Keratinocyte (primary cell): ENCODE measurements at regions not wholly inside any gene's neighbourhood (a gene's known extent, or its start where the extent isn't known, plus 50 kb on each side); places are given as distances from the start of the nearest gene placed in this dataset.
"Not testable (repeated sequence)": the region's sequence is repeated elsewhere in the genome, so short reads cannot be mapped to it uniquely, and the experiment has no call there.

Experiments
- DNase-seq: peaks from one replicate; pipeline ENCODE4 v3.0.0-alpha.2; 2011; ENCODE audit warnings: low read depth, missing footprints, low spot score
- FAIRE-seq: peaks from 2 replicates; lab custom pipeline; 2011; peaks lifted over from hg19 to GRCh38; lab: Jason Lieb, UNC
- H2AFZ ChIP-seq: 2 replicates; pipeline ENCODE4 v1.6.0; 2012; ENCODE audit warnings: low read length, control low read depth, inconsistent platforms; ENCODE audit not compliant: control insufficient read depth
- H3K27ac ChIP-seq: 2 replicates; pipeline ENCODE4 v1.5.1; 2011; ENCODE audit warnings: low read length; ENCODE audit not compliant: control insufficient read depth, insufficient read depth
- H3K27me3 ChIP-seq: 3 replicates; pipeline ENCODE4 v1.6.0; 2011; ENCODE audit warnings: low read length; ENCODE audit not compliant: control insufficient read depth, insufficient read depth; ENCODE audit errors: extremely low read depth
- H3K36me3 ChIP-seq, 2 experiments: 2 replicates in 1 of 2; 3 replicates in 1 of 2; pipeline ENCODE4 v1.5.1; 2011; ENCODE audit warnings: low read length in 2 of 2, mild to moderate bottlenecking in 1 of 2; ENCODE audit not compliant: control insufficient read depth in 2 of 2, insufficient read depth in 2 of 2; ENCODE audit errors: extremely low read depth in 1 of 2
- H3K4me1 ChIP-seq: 3 replicates; pipeline ENCODE4 v1.5.1; 2011; ENCODE audit warnings: low read length; ENCODE audit not compliant: control insufficient read depth, insufficient read depth; ENCODE audit errors: extremely low read depth
- H3K4me2 ChIP-seq: 3 replicates; pipeline ENCODE4 v1.6.0; 2011; ENCODE audit warnings: low read depth, low read length; ENCODE audit not compliant: control insufficient read depth, insufficient read depth; ENCODE audit errors: extremely low read depth
- H3K4me3 ChIP-seq, 3 experiments: fragments of 200-600 bp in 1 of 3; sonication (generic) in 1 of 3; 2 replicates in 2 of 3; 3 replicates in 1 of 3; pipeline ENCODE4 v1.5.1; 2011 to 2016; ENCODE audit warnings: low read length in 3 of 3, mild to moderate bottlenecking in 3 of 3, control low read depth in 2 of 3, inconsistent platforms in 1 of 3, low read depth in 1 of 3, mixed read lengths in 1 of 3, mixed run types in 1 of 3, moderate library complexity in 1 of 3; ENCODE audit not compliant: control insufficient read depth in 2 of 3, insufficient read depth in 2 of 3; ENCODE audit errors: extremely low read depth in 1 of 3
- H3K79me2 ChIP-seq: 2 replicates; pipeline ENCODE4 v1.6.0; 2012; ENCODE audit warnings: low read length; ENCODE audit not compliant: control insufficient read depth, insufficient read depth
- H3K9ac ChIP-seq: 3 replicates; pipeline ENCODE4 v1.6.0; 2011; ENCODE audit warnings: low read length; ENCODE audit not compliant: control insufficient read depth, insufficient read depth; ENCODE audit errors: extremely low read depth
- H3K9me1 ChIP-seq: 3 replicates; pipeline ENCODE4 v1.6.0; 2011; ENCODE audit warnings: low read length; ENCODE audit not compliant: control insufficient read depth, insufficient read depth; ENCODE audit errors: extremely low read depth
- H3K9me3 ChIP-seq: 2 replicates; pipeline ENCODE4 v1.5.1; 2012; ENCODE audit warnings: low read depth, low read length; ENCODE audit not compliant: control insufficient read depth
- H4K20me1 ChIP-seq: 3 replicates; pipeline ENCODE4 v1.6.0; 2011; ENCODE audit warnings: low read length; ENCODE audit not compliant: control insufficient read depth, insufficient read depth; ENCODE audit errors: extremely low read depth
- EZH2 ChIP-seq: IDR thresholded peaks from one replicate; pipeline ENCODE4 v1.6.1; 2012; ENCODE audit warnings: inconsistent platforms, mild to moderate bottlenecking, low read length, moderate library complexity
- dilution Hi-C: fragments of 300-500 bp; cut with MboI; formaldehyde crosslinking; loops from one replicate; pipeline ENCODE4 v1.7.0; 2020; ENCODE audit warnings: low sequenced_read_pairs; ENCODE audit not compliant: extremely low pct_ligation_motif_present
- TF ChIP-seq, protein P1 (sequence below), 3 experiments: IDR thresholded peaks in 1 of 3; conservative IDR thresholded peaks in 1 of 3; optimal IDR thresholded peaks in 1 of 3; 2 replicates in 2 of 3; 3 replicates in 1 of 3; pipeline versions ENCODE3 to v1.5.1; 2011; ENCODE audit warnings: low read length in 3 of 3, mild to moderate bottlenecking in 3 of 3, moderate library complexity in 2 of 3, control low read depth in 1 of 3, inconsistent platforms in 1 of 3; ENCODE audit not compliant: insufficient read depth in 2 of 3; ENCODE audit errors: extremely low read depth in 1 of 3

DNA sequence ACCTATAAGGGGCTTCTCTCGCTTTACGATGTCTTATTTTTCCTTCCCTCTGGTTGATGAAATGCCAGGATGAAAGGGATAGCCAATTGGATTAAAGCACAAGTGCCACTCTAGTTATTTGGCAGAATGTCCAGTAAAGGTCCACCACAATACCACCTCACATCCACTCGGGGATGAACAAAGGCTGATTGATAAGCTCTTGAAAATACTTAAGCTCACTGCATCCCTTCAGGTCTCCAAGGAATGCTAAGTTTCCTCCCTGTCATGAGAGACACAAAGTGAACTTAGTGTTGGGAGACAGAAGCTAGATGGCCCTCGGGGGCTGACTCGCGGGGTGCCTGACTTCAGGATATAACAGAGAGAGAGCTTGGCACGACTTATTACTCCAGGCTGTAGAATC, 185.9 kb upstream of the ZNF644 start:
- H3K4me1 ChIP-seq, H3K36me3 ChIP-seq, H3K9ac ChIP-seq, H3K4me2 ChIP-seq, H3K9me3 ChIP-seq, H4K20me1 ChIP-seq, DNase-seq, H3K9me1 ChIP-seq, H3K79me2 ChIP-seq, H3K27ac ChIP-seq, H2AFZ ChIP-seq, H3K4me3 ChIP-seq, FAIRE-seq, H3K27me3 ChIP-seq, dilution Hi-C loops: not testable (repeated sequence)

DNA sequence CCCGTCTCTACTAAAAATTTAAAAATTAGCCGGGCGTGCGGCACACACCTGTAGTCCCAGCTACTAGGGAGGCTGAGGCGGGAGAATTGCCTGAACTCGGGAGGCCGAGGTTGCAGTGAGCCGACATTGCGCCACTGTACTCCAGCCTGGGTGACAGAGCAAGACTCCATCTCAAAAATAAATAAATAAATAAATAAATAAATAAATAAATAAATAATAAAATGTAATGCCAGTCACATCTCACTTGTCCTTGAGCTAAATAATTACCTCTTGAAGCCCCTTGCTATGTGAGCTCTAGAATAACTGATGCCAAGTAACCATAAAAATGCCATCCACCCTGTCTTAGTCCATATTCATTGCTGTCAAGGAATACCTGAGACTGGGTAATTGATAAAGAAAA, 182.3 kb upstream of the ZNF644 start:
- H3K27ac ChIP-seq, H3K4me2 ChIP-seq, dilution Hi-C loops, H3K9me3 ChIP-seq, H3K9ac ChIP-seq, DNase-seq, FAIRE-seq, H3K4me3 ChIP-seq, H2AFZ ChIP-seq, H4K20me1 ChIP-seq, H3K9me1 ChIP-seq, H3K27me3 ChIP-seq, H3K4me1 ChIP-seq, H3K36me3 ChIP-seq, H3K79me2 ChIP-seq: not testable (repeated sequence)

DNA sequence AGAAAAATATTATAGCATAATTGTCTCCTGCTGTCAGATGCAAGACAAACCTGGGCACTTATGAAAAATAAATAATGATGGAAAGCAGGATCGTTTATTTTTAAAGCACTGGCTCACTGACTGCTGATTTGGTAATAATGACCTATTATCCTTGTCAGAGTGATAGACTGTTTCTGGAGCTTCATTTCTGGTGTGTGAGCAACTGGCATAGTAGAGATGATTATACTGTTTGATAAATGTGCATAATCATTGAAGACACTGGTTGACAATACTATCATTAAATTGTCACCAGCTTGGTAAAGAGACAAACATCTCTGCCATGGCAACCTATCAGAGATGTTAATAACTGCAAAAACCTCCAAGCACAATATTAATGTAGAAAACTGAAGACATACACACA, 179.9 kb upstream of the ZNF644 start:
- DNase-seq (no peak), FAIRE-seq (no peak)
- TF ChIP-seq, protein P1, sequence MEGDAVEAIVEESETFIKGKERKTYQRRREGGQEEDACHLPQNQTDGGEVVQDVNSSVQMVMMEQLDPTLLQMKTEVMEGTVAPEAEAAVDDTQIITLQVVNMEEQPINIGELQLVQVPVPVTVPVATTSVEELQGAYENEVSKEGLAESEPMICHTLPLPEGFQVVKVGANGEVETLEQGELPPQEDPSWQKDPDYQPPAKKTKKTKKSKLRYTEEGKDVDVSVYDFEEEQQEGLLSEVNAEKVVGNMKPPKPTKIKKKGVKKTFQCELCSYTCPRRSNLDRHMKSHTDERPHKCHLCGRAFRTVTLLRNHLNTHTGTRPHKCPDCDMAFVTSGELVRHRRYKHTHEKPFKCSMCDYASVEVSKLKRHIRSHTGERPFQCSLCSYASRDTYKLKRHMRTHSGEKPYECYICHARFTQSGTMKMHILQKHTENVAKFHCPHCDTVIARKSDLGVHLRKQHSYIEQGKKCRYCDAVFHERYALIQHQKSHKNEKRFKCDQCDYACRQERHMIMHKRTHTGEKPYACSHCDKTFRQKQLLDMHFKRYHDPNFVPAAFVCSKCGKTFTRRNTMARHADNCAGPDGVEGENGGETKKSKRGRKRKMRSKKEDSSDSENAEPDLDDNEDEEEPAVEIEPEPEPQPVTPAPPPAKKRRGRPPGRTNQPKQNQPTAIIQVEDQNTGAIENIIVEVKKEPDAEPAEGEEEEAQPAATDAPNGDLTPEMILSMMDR (optimal IDR thresholded peaks at IDR 0.05 in 1 of 3, IDR thresholded peaks at IDR 0.05 in 1 of 3, conservative IDR thresholded peaks at IDR 0.05 in 1 of 3; ENCODE audit: extremely low read depth in 1 of 3, insufficient read depth in 2 of 3, low read length in 3 of 3): no peak
- no peak for TF ChIP-seq EZH2
- Histone ChIP-seq H3K79me2 (no peaks in the 10 kb centered on the region), H2AFZ (no peak overlapping the region), H3K9me1 (no peaks in the 10 kb centered on the region), H3K27me3 (no peaks in the 10 kb centered on the region), H4K20me1 (no peaks in the 10 kb centered on the region), H3K9ac (no peak overlapping the region), H3K36me3 (no peaks in the 10 kb centered on the region), H3K27ac (no peak overlapping the region), H3K4me3 (no peak overlapping the region), H3K9me3 (no peaks in the 10 kb centered on the region), H3K4me2 (no peak overlapping the region), H3K4me1 (no peaks in the 10 kb centered on the region)
- dilution Hi-C loops: no loop called here
